ENCODE measurements at regions not wholly inside any gene's neighbourhood (a gene's known extent, or its start where the extent isn't known, plus 50 kb on each side); places are given as distances from the start of the nearest gene placed in this dataset.

DNA sequence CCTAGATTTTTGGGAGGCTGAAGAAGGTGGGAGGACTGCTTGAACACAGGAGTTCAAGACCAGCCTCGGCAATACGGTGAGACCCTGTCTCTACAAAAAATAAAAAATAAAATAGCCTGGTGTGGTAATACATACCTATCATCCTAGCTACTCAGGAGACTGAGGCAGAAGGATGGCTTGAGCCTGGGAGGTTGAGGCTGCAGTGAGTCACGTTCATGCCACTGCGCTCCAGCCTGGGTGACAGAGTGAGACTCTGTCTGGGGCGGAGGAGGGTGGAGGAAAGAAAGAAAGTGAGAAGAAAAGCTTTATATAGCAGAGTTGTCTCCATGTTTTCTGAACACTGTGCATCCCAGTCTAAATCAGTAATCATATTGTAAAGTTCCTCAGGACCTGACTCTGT lies 301.4 kb upstream of the CNTN6 start:
- Mint-ChIP-seq H3K27me3 (ENCODE audit: unreplicated experiment) (no peaks in the 10 kb centered on the region), H3K36me3 (ENCODE audit: unreplicated experiment) (peaks cover 4% of the 10 kb centered on the region), H3K27ac (ENCODE audit: unreplicated experiment) (no peak overlapping the region), H3K4me3 (ENCODE audit: unreplicated experiment) (no peak overlapping the region), H3K9me3 (ENCODE audit: unreplicated experiment) (no peaks in the 10 kb centered on the region), H3K4me1 (ENCODE audit: low read depth, unreplicated experiment) (no peaks in the 10 kb centered on the region)
- TF ChIP-seq, protein P1, sequence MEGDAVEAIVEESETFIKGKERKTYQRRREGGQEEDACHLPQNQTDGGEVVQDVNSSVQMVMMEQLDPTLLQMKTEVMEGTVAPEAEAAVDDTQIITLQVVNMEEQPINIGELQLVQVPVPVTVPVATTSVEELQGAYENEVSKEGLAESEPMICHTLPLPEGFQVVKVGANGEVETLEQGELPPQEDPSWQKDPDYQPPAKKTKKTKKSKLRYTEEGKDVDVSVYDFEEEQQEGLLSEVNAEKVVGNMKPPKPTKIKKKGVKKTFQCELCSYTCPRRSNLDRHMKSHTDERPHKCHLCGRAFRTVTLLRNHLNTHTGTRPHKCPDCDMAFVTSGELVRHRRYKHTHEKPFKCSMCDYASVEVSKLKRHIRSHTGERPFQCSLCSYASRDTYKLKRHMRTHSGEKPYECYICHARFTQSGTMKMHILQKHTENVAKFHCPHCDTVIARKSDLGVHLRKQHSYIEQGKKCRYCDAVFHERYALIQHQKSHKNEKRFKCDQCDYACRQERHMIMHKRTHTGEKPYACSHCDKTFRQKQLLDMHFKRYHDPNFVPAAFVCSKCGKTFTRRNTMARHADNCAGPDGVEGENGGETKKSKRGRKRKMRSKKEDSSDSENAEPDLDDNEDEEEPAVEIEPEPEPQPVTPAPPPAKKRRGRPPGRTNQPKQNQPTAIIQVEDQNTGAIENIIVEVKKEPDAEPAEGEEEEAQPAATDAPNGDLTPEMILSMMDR (IDR thresholded peaks at IDR 0.05; ENCODE audit: partially characterized antibody, unreplicated experiment) = no peak
- DNase-seq = no peak

DNA sequence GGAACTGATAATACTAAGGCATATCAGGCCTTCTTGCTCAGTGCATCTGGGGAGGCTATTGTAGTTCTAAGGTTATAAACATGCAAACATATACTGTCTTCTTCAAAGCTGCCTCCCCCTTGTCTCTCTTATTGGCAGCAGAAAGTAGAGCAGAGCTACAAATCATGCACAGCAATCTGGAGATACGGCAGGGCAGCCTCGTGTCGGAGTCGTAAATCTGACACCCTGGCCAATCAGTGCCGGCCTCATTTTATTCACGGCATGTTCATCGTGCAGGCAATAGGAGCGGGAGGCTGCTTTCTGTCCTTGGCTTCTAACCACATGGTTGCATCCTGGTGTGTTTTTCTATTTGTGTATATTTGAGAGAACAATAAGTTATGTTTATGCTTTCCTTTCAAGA lies 300.2 kb upstream of the CNTN6 start:
- DNase-seq = no peak

DNA sequence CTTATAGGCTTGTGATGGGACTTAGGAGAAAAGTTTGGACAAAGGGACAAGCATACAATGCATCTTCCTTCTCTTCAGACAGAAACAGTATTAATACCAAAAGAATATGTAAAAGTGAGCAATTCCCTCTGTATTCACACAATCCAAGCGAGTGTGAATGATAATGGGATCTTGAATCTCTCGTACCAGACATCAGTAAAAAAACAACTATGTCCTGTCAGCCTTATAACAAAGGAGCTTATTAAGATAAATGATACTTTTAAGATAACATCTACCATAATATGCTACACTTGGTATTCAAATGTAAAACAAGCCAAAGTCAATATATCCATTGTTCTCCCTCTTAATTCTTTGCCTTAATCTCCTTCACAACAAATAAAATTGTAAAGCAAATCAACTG lies 288.6 kb upstream of the CNTN6 start:
- Mint-ChIP-seq H3K36me3 (ENCODE audit: unreplicated experiment) (no peaks in the 10 kb centered on the region), H3K4me3 (ENCODE audit: unreplicated experiment) (no peak overlapping the region), H3K27ac (ENCODE audit: unreplicated experiment) (no peak overlapping the region), H3K9me3 (ENCODE audit: unreplicated experiment) (peaks cover 8% of the 10 kb centered on the region), H3K27me3 (ENCODE audit: unreplicated experiment) (peaks cover under 1% of the 10 kb centered on the region), H3K4me1 (ENCODE audit: low read depth, unreplicated experiment) (peaks cover 6% of the 10 kb centered on the region)
- DNase-seq = no peak
- TF ChIP-seq, protein P1 (IDR thresholded peaks at IDR 0.05; ENCODE audit: partially characterized antibody, unreplicated experiment) = no peak

More for the DNA sequence above, 300.2 kb upstream of the CNTN6 start:
- H3K27me3 Mint-ChIP-seq (ENCODE audit: unreplicated experiment) = no peaks in the 10 kb centered on the region
- no peak overlapping the region for H3K4me3 Mint-ChIP-seq (ENCODE audit: unreplicated experiment)
- H3K36me3 Mint-ChIP-seq (ENCODE audit: unreplicated experiment) = peaks cover 4% of the 10 kb centered on the region
- no peaks in the 10 kb centered on the region for H3K9me3 Mint-ChIP-seq (ENCODE audit: unreplicated experiment)
- TF ChIP-seq, protein P1 (IDR thresholded peaks at IDR 0.05; ENCODE audit: partially characterized antibody, unreplicated experiment) = no peak
- H3K4me1 Mint-ChIP-seq (ENCODE audit: low read depth, unreplicated experiment) = no peaks in the 10 kb centered on the region
- H3K27ac Mint-ChIP-seq (ENCODE audit: unreplicated experiment) = no peak overlapping the region

DNA sequence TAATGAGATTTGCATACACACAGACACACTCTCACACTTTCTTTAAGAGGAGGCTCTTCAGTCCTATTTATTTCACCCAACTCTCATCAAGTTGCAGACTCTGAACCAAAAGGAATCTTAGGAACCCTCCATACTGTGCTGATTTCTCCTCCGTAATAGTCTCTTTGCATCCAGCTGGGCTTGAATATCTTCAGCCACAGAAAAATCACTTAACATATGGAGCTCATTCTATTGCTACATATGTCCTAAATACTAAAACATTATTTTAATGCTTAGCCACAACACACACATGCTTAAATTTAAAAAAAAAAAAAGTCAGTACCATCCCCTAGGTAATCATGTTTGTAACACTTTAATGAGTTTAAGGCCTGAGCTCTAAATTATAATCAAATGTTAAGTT lies 287.5 kb upstream of the CNTN6 start:
- Mint-ChIP-seq H3K4me3 (ENCODE audit: unreplicated experiment) (no peak overlapping the region), H3K36me3 (ENCODE audit: unreplicated experiment) (no peaks in the 10 kb centered on the region), H3K4me1 (ENCODE audit: low read depth, unreplicated experiment) (peaks cover 6% of the 10 kb centered on the region), H3K27ac (ENCODE audit: unreplicated experiment) (no peak overlapping the region), H3K27me3 (ENCODE audit: unreplicated experiment) (peaks cover 2% of the 10 kb centered on the region), H3K9me3 (ENCODE audit: unreplicated experiment) (peaks cover 8% of the 10 kb centered on the region)
- no peak for DNase-seq
- TF ChIP-seq, protein P1 (IDR thresholded peaks at IDR 0.05; ENCODE audit: partially characterized antibody, unreplicated experiment) = no peak

DNA sequence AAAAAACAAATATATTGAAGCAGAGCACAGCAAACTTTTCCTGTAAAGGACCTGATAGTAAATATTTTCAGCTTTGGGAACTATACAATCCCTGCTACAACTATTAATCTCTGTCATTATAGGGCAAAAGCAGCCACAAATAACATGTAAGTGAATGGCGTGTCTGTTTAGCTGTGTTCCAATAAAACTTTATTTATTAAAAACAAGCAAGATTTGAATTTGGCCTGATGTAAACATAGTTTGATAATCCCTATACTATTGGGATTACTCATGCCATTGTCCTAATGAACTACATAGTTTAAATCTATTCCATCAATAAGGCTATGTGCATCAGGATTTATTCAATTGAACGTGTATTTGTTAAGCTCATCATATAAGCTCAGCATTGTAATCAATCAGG lies 286.8 kb upstream of the CNTN6 start:
- Mint-ChIP-seq H3K4me3 (ENCODE audit: unreplicated experiment) (no peak overlapping the region), H3K9me3 (ENCODE audit: unreplicated experiment) (peaks cover 9% of the 10 kb centered on the region), H3K4me1 (ENCODE audit: low read depth, unreplicated experiment) (peaks cover 6% of the 10 kb centered on the region), H3K27ac (ENCODE audit: unreplicated experiment) (no peak overlapping the region), H3K36me3 (ENCODE audit: unreplicated experiment) (no peaks in the 10 kb centered on the region), H3K27me3 (ENCODE audit: unreplicated experiment) (peaks cover 2% of the 10 kb centered on the region)
- no peak for DNase-seq
- TF ChIP-seq, protein P1 (IDR thresholded peaks at IDR 0.05; ENCODE audit: partially characterized antibody, unreplicated experiment) = no peak

Data from glutamatergic neuron (in vitro differentiated cells).